ENCODE measurements at regions not wholly inside any gene's neighbourhood (a gene's known extent, or its start where the extent isn't known, plus 50 kb on each side); places are given as distances from the start of the nearest gene placed in this dataset.

DNA sequence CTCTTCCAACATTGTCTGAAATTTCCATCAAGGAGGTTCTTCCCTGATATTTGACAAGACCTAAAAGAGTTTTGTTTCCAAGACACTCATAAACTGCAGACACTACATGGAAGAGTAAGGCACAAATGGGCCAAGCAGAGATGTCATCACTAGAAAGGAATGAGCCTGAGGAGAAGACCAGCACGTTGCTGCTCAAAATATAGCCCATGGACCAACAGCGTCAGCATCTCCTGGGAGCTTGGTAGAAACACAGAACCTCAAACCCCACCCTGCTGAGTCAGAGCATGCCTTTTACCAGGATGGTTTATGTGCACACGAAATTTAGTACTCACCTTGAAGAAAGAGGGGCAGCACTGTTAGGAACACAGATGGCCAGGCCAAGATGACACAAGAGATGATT lies 128.7 kb upstream of the MID1 start:
- TF ChIP-seq, protein P1, sequence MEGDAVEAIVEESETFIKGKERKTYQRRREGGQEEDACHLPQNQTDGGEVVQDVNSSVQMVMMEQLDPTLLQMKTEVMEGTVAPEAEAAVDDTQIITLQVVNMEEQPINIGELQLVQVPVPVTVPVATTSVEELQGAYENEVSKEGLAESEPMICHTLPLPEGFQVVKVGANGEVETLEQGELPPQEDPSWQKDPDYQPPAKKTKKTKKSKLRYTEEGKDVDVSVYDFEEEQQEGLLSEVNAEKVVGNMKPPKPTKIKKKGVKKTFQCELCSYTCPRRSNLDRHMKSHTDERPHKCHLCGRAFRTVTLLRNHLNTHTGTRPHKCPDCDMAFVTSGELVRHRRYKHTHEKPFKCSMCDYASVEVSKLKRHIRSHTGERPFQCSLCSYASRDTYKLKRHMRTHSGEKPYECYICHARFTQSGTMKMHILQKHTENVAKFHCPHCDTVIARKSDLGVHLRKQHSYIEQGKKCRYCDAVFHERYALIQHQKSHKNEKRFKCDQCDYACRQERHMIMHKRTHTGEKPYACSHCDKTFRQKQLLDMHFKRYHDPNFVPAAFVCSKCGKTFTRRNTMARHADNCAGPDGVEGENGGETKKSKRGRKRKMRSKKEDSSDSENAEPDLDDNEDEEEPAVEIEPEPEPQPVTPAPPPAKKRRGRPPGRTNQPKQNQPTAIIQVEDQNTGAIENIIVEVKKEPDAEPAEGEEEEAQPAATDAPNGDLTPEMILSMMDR (IDR thresholded peaks at IDR 0.05), result no peak
- no peak for TF ChIP-seq POLR2AphosphoS5 (IDR thresholded peaks at IDR 0.05; ENCODE audit: insufficient read depth in 1 of 2, low read depth in 1 of 2)
